ENCODE measurements at regions not wholly inside any gene's neighbourhood (a gene's known extent, or its start where the extent isn't known, plus 50 kb on each side); places are given as distances from the start of the nearest gene placed in this dataset.

- no peak for ATAC-seq
- CTCF ChIA-PET: no interaction called here
- RAD21 ChIA-PET (ENCODE audit: unreplicated experiment): no interaction called here
- Histone ChIP-seq H3K79me2 (ENCODE audit: control insufficient read depth, insufficient read depth, low read length) (no peaks in the 10 kb centered on the region), H3K27ac (ENCODE audit: control insufficient read depth, insufficient read depth) (no peak overlapping the region), H3K4me1 (ENCODE audit: control insufficient read depth, insufficient read depth, low read length) (no peaks in the 10 kb centered on the region), H2AFZ (ENCODE audit: control insufficient read depth, low read depth, low read length) (no peak overlapping the region), H3K36me3 (ENCODE audit: control insufficient read depth in 2 of 2, insufficient read depth in 2 of 2, low read length in 1 of 2) (no peaks in the 10 kb centered on the region), H3K9me3 (replicated peaks; ENCODE audit: control insufficient read depth, insufficient read depth, low read length) (no peaks in the 10 kb centered on the region), H3K27me3 (replicated peaks in 1 of 2; ENCODE audit: control insufficient read depth in 2 of 2, insufficient read depth in 2 of 2, low read length in 1 of 2) (no peaks in the 10 kb centered on the region), H3K4me2 (ENCODE audit: control insufficient read depth, insufficient read depth) (no peak overlapping the region), H4K20me1 (ENCODE audit: control insufficient read depth, insufficient read depth) (no peaks in the 10 kb centered on the region), H3K4me3 (no peak overlapping the region), H3K9ac (ENCODE audit: control insufficient read depth, insufficient read depth, low read length) (no peak overlapping the region)
- POLR2A ChIA-PET: no interaction called here
- WGBS (ENCODE audit: insufficient coverage, insufficient replicate concordance, low lambda C conversion rate, missing lambda C conversion rate): 44% methylated on average over 11 of the region's 11 CpGs
- TF ChIP-seq CHD1 (IDR thresholded peaks at IDR 0.05; ENCODE audit: low read depth, low read length) (no peak), MYB (IDR thresholded peaks at IDR 0.05; ENCODE audit: borderline replicate concordance, low read depth, low read length) (no peak), IKZF2 (IDR thresholded peaks at IDR 0.05) (no peak), POLR2AphosphoS2 (IDR thresholded peaks at IDR 0.05; ENCODE audit: low read depth, low read length) (no peak), FOS (IDR thresholded peaks at IDR 0.05; ENCODE audit: borderline replicate concordance, extremely low read depth, insufficient read length) (no peak), SUPT20H (IDR thresholded peaks at IDR 0.05; ENCODE audit: borderline replicate concordance, control insufficient read depth, low read depth, low read length) (no peak), ZNF217 (IDR thresholded peaks at IDR 0.05) (no peak)
- TF ChIP-seq, protein P1, sequence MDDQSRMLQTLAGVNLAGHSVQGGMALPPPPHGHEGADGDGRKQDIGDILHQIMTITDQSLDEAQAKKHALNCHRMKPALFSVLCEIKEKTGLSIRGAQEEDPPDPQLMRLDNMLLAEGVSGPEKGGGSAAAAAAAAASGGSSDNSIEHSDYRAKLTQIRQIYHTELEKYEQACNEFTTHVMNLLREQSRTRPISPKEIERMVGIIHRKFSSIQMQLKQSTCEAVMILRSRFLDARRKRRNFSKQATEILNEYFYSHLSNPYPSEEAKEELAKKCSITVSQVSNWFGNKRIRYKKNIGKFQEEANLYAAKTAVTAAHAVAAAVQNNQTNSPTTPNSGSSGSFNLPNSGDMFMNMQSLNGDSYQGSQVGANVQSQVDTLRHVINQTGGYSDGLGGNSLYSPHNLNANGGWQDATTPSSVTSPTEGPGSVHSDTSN (IDR thresholded peaks at IDR 0.05; ENCODE audit: insufficient replicate concordance, low read depth, low read length): no peak
- TF ChIP-seq, protein P2, sequence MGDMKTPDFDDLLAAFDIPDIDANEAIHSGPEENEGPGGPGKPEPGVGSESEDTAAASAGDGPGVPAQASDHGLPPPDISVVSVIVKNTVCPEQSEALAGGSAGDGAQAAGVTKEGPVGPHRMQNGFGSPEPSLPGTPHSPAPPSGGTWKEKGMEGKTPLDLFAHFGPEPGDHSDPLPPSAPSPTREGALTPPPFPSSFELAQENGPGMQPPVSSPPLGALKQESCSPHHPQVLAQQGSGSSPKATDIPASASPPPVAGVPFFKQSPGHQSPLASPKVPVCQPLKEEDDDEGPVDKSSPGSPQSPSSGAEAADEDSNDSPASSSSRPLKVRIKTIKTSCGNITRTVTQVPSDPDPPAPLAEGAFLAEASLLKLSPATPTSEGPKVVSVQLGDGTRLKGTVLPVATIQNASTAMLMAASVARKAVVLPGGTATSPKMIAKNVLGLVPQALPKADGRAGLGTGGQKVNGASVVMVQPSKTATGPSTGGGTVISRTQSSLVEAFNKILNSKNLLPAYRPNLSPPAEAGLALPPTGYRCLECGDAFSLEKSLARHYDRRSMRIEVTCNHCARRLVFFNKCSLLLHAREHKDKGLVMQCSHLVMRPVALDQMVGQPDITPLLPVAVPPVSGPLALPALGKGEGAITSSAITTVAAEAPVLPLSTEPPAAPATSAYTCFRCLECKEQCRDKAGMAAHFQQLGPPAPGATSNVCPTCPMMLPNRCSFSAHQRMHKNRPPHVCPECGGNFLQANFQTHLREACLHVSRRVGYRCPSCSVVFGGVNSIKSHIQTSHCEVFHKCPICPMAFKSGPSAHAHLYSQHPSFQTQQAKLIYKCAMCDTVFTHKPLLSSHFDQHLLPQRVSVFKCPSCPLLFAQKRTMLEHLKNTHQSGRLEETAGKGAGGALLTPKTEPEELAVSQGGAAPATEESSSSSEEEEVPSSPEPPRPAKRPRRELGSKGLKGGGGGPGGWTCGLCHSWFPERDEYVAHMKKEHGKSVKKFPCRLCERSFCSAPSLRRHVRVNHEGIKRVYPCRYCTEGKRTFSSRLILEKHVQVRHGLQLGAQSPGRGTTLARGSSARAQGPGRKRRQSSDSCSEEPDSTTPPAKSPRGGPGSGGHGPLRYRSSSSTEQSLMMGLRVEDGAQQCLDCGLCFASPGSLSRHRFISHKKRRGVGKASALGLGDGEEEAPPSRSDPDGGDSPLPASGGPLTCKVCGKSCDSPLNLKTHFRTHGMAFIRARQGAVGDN (IDR thresholded peaks at IDR 0.05): no peak
- DNase-seq (ENCODE audit: low read depth, low spot score): no peak
- FAIRE-seq: no peak
- in situ Hi-C loops (cut with MboI) (no loop called here), intact Hi-C loops (cut with micrococcal nuclease; ENCODE audit: unreplicated experiment) (no loop called here)
- SMC1A ChIA-PET (ENCODE audit: uncharacterized antibody, unreplicated experiment): no interaction called here
- BruUV-seq (replicated peaks): no TSS peak
Observed at GRCh38 chr6:816510-817084, 123.7 kb upstream of the EXOC2 start.

All from GM12878 (cell line).